ENCODE measurements at regions not wholly inside any gene's neighbourhood (a gene's known extent, or its start where the extent isn't known, plus 50 kb on each side); places are given as distances from the start of the nearest gene placed in this dataset.

GRCh38 chr6:97591955-97592354 is 308.9 kb upstream of the MMS22L start:
- DNase-seq (ENCODE audit: low read depth): no peak

- no peak for DNase-seq (ENCODE audit: low read depth)
Measured at GRCh38 chr6:97594844-97595243, 311.8 kb upstream of the MMS22L start.

GRCh38 chr6:97621111-97621510 is 338.1 kb upstream of the MMS22L start:
- no peak for DNase-seq (ENCODE audit: low read depth)

- no peak for DNase-seq (ENCODE audit: low read depth)
Measured at GRCh38 chr6:97626671-97627441, 343.8 kb upstream of the MMS22L start.

GRCh38 chr6:97629180-97629579 is 346.2 kb upstream of the MMS22L start:
- DNase-seq (ENCODE audit: low read depth): no peak

- no peak for DNase-seq (ENCODE audit: low read depth)
Measured at GRCh38 chr6:97630604-97631003, 347.6 kb upstream of the MMS22L start.

GRCh38 chr6:97632341-97632740 is 349.3 kb upstream of the MMS22L start:
- no peak for DNase-seq (ENCODE audit: low read depth)

- no peak for DNase-seq (ENCODE audit: low read depth)
Measured at GRCh38 chr6:97639702-97640101, 356.7 kb upstream of the MMS22L start.

- DNase-seq (ENCODE audit: low read depth): no peak
Measured at GRCh38 chr6:97644353-97644752, 361.3 kb upstream of the MMS22L start.

GRCh38 chr6:97645757-97646156 is 362.7 kb upstream of the MMS22L start:
- DNase-seq (ENCODE audit: low read depth): no peak

- DNase-seq (ENCODE audit: low read depth): no peak
Measured at GRCh38 chr6:97653076-97653475, 370.1 kb upstream of the MMS22L start.

- DNase-seq (ENCODE audit: low read depth): no peak
Measured at GRCh38 chr6:97653517-97653916, 370.5 kb upstream of the MMS22L start.

- no peak for DNase-seq (ENCODE audit: low read depth)
Measured at GRCh38 chr6:97654674-97655073, 371.7 kb upstream of the MMS22L start.

GRCh38 chr6:97656236-97656635 is 373.2 kb upstream of the MMS22L start:
- no peak for DNase-seq (ENCODE audit: low read depth)

- DNase-seq (ENCODE audit: low read depth): no peak
Measured at GRCh38 chr6:97656706-97657350, 373.8 kb upstream of the MMS22L start.

- DNase-seq (ENCODE audit: low read depth): no peak
Measured at GRCh38 chr6:97658090-97658489, 375.1 kb upstream of the MMS22L start.

GRCh38 chr6:97663252-97663651 is 380.2 kb upstream of the MMS22L start:
- DNase-seq (ENCODE audit: low read depth): no peak

GRCh38 chr6:97665446-97665845 is 382.4 kb upstream of the MMS22L start:
- no peak for DNase-seq (ENCODE audit: low read depth)

GRCh38 chr6:97666889-97667288 is 383.9 kb upstream of the MMS22L start:
- DNase-seq (ENCODE audit: low read depth): no peak

- DNase-seq (ENCODE audit: low read depth): no peak
Measured at GRCh38 chr6:97668716-97669115, 385.7 kb upstream of the MMS22L start.

- no peak for DNase-seq (ENCODE audit: low read depth)
Measured at GRCh38 chr6:97669191-97670031, 386.4 kb upstream of the MMS22L start.

GRCh38 chr6:97674802-97675201 is 391.8 kb upstream of the MMS22L start:
- DNase-seq (ENCODE audit: low read depth): no peak

GRCh38 chr6:97677626-97678025 is 394.6 kb upstream of the MMS22L start:
- no peak for DNase-seq (ENCODE audit: low read depth)
